ENCODE measurements at regions not wholly inside any gene's neighbourhood (a gene's known extent, or its start where the extent isn't known, plus 50 kb on each side); places are given as distances from the start of the nearest gene placed in this dataset.
A peak's percentile ranks its signal among the peaks of the same experiment; 100 is the strongest.
"Not testable (repeated sequence)": the region's sequence is repeated elsewhere in the genome, so short reads cannot be mapped to it uniquely, and the experiment has no call there.

GRCh38 chr10:119996944-119997343 is 104.4 kb downstream of the SEC23IP start:
- DNase-seq (ENCODE audit: low spot score): no peak

GRCh38 chr10:119997429-119997828 is 104.9 kb downstream of the SEC23IP start:
- DNase-seq (ENCODE audit: low spot score): no peak

DNA sequence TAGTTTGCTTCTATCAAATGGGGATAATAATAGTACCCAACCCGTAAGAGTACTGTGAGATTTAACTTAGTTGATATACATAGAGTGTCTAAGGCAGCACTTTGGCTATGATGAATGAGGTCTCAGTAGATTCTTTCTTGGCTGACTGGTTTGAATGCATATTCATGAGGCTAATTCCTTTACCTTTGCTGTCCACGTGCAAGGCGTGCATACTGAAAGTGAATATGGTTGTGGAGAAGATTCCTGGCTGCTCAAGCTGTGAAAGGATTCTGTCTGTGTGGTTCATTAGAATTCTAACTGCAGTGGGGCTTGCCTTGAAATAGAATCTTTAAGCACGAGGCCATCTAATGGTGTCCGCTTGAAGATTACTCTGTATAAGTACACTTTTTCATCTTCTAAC is 110.3 kb downstream of the SEC23IP start:
- DNase-seq (ENCODE audit: low spot score): no peak

GRCh38 chr10:120005207-120006201 is 113.0 kb downstream of the SEC23IP start:
- no peak for DNase-seq (ENCODE audit: low spot score)

GRCh38 chr10:120007261-120007660 is 114.7 kb downstream of the SEC23IP start:
- no peak for DNase-seq (ENCODE audit: low spot score)

DNA sequence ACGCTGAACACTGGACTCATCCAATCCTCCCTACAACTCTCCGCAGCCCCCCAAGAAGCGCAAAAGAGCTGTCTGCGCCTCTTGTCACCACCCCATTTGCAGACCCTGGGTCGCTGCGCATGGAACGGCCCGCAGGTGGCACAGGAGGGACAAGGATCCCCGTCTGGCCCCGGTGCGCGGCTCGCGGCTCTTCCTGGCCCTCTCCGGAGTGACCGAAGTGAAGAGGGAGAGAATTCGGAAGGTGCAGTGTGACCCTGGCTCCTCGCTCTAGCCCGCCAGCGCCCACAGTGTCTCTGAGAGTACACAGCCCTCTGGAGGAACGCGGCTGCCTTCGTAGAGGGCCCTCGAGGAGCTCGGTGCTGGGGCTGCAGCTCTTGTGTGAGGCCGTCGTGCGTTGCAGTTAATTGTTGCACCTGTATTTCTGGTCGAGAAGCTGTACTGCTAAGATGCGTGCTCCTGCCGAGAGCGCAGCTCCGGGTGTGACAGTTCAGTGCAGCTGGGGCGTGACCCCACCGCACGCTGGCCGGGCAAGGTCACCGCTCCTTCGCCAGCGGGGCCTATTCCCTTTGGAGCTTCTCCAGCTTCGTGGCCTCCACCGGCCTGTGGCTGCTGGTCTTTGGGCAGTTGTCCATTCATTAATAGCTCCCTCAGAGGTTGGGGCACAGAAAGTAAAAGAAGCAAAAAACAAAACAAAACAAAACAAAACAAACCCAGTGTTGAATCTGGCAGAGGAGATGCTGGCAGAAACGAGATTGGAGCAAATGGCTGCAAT is 119.0 kb downstream of the SEC23IP start:
- no peak for DNase-seq (ENCODE audit: low spot score)

DNA sequence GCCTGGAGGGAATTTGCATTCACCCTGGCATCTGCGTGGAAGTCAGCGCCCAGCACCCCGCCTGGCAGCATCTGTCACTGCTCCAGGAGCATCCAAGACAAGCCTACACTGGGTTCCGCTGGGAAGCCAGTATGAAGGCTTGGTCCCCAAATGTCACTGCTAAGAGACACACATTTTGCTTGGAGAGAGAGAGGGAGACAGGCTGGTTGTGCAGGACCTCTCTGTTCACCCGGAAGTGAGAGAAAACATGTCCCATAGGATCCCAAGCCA is 119.5 kb downstream of the SEC23IP start:
- DNase-seq (ENCODE audit: low spot score): no peak

- DNase-seq (ENCODE audit: low spot score): peak; percentile 12
Measured at GRCh38 chr10:120012566-120012965, 120.0 kb downstream of the SEC23IP start.

DNA sequence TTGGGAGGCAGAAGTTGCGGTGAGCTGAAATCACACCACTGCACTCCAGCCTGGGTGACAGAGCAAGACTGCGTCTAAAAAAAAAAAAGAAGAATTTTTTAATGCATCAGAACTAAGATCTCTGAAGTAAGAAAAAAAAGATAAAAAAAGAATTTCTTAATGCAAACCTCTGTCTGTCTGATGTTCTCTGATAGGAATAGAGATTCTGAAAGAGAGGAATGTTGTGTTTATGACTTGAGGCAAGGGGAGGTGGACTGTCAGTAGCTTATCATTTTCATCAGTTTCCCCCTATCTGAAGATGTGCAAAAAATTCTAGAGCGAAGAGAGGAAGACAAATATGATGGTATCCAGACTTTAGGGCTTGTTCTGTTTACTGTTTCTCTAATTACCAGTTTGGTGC is 121.5 kb downstream of the SEC23IP start:
- no peak for DNase-seq (ENCODE audit: low spot score)

- DNase-seq (ENCODE audit: low spot score): no peak
Measured at GRCh38 chr10:120015064-120015463, 122.5 kb downstream of the SEC23IP start.

GRCh38 chr10:120016906-120017305 is 124.4 kb downstream of the SEC23IP start:
- no peak for DNase-seq (ENCODE audit: low spot score)

- DNase-seq (ENCODE audit: low spot score): no peak
Measured at GRCh38 chr10:120017733-120018417, 125.3 kb downstream of the SEC23IP start.

GRCh38 chr10:120018695-120019094 is 126.2 kb downstream of the SEC23IP start:
- DNase-seq (ENCODE audit: low spot score): no peak

GRCh38 chr10:120019568-120019967 is 127.0 kb downstream of the SEC23IP start:
- no peak for DNase-seq (ENCODE audit: low spot score)

DNA sequence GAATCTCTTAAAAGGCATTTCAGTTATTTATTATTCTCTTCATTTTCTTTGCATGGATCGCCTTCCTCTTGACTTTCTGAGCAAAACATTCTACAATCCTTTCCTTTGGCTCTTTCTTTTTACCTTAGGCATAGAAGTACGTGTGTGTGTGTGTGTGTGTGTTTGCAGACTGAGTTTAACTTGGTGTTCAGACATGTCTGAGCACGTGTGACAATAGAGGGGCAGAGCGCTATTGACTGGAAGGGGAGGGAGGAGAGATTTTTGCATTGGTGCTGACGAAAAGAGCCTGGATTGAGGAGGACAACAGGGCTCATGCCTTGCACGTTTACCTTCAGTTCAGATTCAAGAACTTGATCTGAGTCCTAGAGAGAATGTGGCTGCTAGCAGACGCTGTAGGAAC is 129.8 kb downstream of the SEC23IP start:
- no peak for DNase-seq (ENCODE audit: low spot score)

- no peak for DNase-seq (ENCODE audit: low spot score)
Measured at GRCh38 chr10:120034236-120034635, 141.7 kb downstream of the SEC23IP start.

DNA sequence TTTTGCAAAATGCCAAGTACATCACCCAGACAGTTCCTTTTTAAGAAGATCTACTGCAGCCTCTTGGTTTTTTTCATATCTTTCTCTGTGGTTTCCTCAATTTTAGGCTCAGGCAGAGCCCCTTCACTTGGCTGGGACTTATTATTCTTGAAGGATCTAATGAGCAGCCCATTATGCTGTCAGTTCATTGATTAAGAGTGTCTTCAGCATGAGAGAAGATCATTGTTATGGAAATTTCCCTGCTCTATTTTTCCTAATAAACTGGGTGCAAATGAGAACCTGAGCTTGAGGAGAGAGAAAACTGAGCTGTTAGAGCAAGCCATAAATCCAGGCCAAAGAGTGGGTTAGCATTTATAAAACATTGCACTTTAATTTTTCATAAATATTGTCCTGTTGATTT is 146.5 kb downstream of the SEC23IP start:
- DNase-seq (ENCODE audit: low spot score): no peak

- DNase-seq (ENCODE audit: low spot score): no peak
Measured at GRCh38 chr10:120039826-120040225, 147.3 kb downstream of the SEC23IP start.

DNA sequence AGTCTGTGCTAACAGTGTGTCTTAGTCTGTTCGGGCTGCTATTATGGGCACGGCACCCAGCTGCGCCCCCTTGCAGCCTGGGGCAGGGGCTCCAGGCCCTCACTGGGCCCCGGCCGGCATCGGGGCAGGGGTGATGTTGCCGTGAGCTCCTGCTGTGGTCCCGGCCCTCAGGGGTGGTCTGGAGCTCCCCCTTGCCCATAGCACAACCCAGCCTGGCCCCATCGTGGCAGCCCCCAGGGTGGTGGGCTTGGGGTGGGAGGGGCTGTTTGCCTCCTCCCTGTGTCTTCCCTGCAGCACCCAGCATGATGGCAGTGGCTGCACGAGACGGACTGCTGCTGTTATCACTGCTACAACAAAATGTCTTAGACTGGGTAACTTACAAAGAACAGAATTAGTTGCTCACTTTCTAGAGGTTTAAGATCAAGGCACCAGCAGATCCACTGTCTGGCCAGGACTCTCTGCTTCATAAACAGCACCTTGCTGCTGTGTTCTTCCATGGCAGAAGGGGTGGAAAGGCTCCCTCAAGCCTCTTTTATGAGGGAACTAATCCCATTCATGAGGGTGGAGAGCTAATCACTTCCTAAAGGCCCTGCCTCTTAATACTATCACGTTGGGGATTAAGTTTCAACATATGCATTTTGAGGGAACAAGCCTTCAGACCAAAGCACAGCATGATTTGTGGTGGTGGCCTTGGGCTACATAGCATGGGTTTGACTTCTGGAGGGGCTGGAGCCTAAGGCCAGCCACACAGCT is 149.5 kb downstream of the SEC23IP start:
- DNase-seq (ENCODE audit: low spot score): no peak

DNA sequence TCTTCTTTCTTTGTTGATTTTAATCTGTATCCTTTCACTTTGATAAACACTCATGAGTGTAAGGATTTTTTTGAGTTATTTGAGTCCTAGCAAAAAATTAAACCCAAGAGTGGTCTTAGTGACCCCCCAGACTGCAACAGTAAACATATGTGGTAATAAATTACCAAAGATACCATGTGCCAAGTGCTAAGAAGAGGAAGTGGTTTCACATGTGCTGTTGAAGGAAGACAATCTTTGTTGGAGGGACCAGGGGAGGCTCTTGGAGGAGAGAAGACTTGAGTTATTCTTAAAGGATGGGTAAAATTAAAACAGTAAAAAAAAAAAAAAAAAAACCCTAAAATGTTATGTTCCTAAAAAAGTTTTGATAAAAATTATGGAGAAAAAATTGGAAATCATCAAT is 150.2 kb downstream of the SEC23IP start:
- DNase-seq (ENCODE audit: low spot score): no peak

DNA sequence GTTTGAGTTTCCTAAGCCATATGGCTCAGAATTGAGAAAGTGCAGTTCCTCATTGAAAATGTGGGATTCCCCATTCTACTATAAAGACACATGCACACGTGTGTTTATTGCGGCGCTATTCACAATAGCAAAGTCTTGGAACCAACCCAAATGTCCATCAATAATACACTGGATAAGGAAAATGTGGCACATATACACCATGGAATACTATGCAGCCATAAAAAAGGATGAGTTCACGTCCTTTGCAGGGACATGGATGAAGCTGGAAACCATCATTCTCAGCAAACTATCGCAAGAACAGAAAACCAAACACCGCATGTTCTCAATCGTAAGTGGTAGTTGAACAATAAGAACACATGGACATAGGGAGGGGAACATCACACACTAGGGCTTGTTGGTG is 154.8 kb downstream of the SEC23IP start:
- not testable (repeated sequence) for DNase-seq (ENCODE audit: low spot score)

DNA sequence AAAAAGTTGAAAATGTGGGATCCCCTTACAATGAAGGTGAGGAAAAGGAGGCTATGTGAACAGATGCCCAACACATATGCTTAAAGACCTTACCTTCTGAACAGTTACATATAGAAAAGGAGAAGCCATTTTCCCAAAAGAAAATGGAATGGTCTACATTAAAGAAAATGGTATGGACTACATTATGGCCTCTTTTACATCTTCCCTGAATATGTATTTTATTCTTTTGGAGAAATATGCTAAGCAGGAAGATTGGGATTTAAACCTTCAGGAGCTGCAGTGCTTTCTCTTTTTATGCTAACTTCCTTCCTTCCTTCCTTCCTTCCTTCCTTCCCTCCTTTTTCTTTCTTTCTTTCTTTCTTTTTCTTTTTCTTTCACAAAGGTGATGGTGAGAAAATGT is 155.4 kb downstream of the SEC23IP start:
- DNase-seq (ENCODE audit: low spot score): no peak
